PFSK-1 (cell line): ENCODE measurements at regions not wholly inside any gene's neighbourhood (a gene's known extent, or its start where the extent isn't known, plus 50 kb on each side); places are given as distances from the start of the nearest gene placed in this dataset.

Source experiments
- FOXP2 ChIP-seq: optimal IDR thresholded peaks from 2 replicates; pipeline ENCODE3; 2011; ENCODE audit warnings: borderline replicate concordance, control low read depth, inconsistent platforms; ENCODE audit not compliant: insufficient read depth; ENCODE audit errors: extremely low read length, extremely low read depth
- POLR2AphosphoS5 ChIP-seq: IDR thresholded peaks from 2 replicates; pipeline ENCODE4 v1.6.1; 2012; ENCODE audit warnings: low read depth, mild to moderate bottlenecking, control low read depth, low read length, moderate library complexity
- SIN3A ChIP-seq: IDR thresholded peaks from 2 replicates; pipeline ENCODE4 v1.6.1; 2012; ENCODE audit warnings: mild to moderate bottlenecking, low read length, moderate library complexity, borderline replicate concordance; ENCODE audit not compliant: insufficient read depth
- TAF1 ChIP-seq: IDR thresholded peaks from 2 replicates; pipeline ENCODE4 v1.6.1; 2012; ENCODE audit warnings: low read length, control low read depth, borderline replicate concordance; ENCODE audit not compliant: insufficient read depth
- TF ChIP-seq, protein P1 (sequence below), 2 experiments: IDR thresholded peaks; 2 replicates each; pipeline versions ENCODE4 v1.6.1 to v1.8.0; 2011 to 2012; ENCODE audit warnings: low read depth in 2 of 2, low read length in 2 of 2, control low read depth in 1 of 2, inconsistent platforms in 1 of 2, mild to moderate bottlenecking in 1 of 2, moderate library complexity in 1 of 2; ENCODE audit not compliant: insufficient read depth in 1 of 2

DNA sequence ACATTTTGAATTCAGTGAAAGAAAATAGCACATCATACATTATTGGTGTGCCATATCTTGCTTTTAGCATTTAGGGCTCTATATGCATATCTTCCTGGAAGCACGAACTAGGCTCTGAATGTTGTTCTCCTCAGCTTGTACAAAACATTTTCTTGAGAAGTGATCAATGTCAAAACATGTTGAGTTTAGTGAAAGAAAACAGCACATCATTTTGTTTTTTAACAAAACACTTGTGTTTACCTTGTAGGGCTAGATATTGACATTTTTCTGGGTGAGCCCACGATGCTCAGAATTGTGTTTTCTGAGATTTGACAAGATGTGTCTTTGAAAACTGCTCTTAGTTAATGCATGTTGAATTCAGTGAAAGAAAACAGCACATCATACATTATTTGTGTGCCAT, 81.0 kb downstream of the ASCL4 start:
- TF ChIP-seq TAF1 (no peak), SIN3A (no peak), FOXP2 (no peak), POLR2AphosphoS5 (no peak)
- TF ChIP-seq, protein P1, sequence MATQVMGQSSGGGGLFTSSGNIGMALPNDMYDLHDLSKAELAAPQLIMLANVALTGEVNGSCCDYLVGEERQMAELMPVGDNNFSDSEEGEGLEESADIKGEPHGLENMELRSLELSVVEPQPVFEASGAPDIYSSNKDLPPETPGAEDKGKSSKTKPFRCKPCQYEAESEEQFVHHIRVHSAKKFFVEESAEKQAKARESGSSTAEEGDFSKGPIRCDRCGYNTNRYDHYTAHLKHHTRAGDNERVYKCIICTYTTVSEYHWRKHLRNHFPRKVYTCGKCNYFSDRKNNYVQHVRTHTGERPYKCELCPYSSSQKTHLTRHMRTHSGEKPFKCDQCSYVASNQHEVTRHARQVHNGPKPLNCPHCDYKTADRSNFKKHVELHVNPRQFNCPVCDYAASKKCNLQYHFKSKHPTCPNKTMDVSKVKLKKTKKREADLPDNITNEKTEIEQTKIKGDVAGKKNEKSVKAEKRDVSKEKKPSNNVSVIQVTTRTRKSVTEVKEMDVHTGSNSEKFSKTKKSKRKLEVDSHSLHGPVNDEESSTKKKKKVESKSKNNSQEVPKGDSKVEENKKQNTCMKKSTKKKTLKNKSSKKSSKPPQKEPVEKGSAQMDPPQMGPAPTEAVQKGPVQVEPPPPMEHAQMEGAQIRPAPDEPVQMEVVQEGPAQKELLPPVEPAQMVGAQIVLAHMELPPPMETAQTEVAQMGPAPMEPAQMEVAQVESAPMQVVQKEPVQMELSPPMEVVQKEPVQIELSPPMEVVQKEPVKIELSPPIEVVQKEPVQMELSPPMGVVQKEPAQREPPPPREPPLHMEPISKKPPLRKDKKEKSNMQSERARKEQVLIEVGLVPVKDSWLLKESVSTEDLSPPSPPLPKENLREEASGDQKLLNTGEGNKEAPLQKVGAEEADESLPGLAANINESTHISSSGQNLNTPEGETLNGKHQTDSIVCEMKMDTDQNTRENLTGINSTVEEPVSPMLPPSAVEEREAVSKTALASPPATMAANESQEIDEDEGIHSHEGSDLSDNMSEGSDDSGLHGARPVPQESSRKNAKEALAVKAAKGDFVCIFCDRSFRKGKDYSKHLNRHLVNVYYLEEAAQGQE (IDR thresholded peaks at IDR 0.05; ENCODE audit: insufficient read depth in 1 of 2, low read depth in 2 of 2, low read length in 2 of 2) = no peak

DNA sequence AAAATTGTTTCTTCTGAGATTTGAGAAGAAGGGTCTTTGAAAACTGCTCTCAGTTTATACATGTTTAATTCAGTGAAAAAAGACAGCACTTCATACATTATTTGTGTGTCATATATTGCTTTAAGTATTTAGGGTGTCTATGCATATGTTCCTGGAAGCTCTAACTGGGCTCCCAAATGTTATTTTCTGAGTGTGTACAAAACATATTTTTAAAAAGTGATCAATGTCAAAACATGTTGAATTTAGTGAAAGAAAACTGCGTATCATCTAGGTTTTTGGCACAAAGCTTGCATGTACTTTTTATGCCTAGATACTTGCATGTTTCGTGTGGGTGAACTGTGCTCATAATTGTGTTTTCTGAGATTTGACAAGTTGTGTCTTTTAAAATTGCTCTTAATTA, 81.6 kb downstream of the ASCL4 start:
- TF ChIP-seq SIN3A (no peak), FOXP2 (no peak), POLR2AphosphoS5 (no peak), TAF1 (no peak)
- TF ChIP-seq, protein P1 (IDR thresholded peaks at IDR 0.05; ENCODE audit: insufficient read depth in 1 of 2, low read depth in 2 of 2, low read length in 2 of 2) = no peak

DNA sequence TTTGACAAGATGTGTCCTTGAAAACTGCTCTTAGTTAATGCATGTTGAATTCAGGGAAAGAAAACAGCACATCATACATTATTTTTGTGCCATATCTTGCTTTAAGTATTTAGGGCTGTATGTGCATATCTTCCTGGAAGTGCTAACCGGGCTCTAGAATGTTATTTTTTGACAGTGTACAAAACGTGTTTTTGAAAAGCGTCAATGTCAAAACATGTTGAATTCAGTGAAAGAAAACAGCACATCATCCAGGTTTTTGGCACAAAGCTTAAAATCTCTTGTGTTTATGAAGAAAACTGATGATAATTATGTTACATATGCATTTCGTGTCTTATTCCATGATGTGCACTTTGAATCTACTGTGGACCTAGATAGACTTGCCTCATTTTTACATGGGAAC, 82.7 kb downstream of the ASCL4 start:
- no peak for TF ChIP-seq POLR2AphosphoS5
- no peak for TF ChIP-seq SIN3A
- no peak for TF ChIP-seq TAF1
- TF ChIP-seq FOXP2 = no peak
- TF ChIP-seq, protein P1 (IDR thresholded peaks at IDR 0.05; ENCODE audit: insufficient read depth in 1 of 2, low read depth in 2 of 2, low read length in 2 of 2) = no peak

DNA sequence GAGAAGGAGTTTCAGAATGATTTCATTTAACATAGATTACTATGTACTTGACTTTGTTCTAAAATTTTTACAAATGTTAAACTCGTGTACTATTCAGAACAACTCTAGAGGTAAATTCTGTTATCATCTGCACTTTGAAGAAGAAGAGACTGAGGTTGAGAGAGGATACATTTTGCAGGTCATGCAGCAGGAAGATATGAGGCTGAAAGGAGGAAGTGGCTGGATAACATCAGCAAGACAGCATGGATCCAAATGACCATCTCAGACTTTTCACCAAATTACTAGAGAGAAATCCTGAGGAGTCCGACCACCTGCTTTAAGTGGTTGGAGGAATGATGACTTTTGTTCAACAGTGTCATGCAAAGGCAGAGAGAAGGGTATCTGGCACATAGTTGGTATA, 84.9 kb downstream of the ASCL4 start:
- TF ChIP-seq, protein P1 (IDR thresholded peaks at IDR 0.05; ENCODE audit: insufficient read depth in 1 of 2, low read depth in 2 of 2, low read length in 2 of 2) = no peak
- no peak for TF ChIP-seq FOXP2
- TF ChIP-seq SIN3A = no peak
- no peak for TF ChIP-seq POLR2AphosphoS5
- no peak for TF ChIP-seq TAF1

DNA sequence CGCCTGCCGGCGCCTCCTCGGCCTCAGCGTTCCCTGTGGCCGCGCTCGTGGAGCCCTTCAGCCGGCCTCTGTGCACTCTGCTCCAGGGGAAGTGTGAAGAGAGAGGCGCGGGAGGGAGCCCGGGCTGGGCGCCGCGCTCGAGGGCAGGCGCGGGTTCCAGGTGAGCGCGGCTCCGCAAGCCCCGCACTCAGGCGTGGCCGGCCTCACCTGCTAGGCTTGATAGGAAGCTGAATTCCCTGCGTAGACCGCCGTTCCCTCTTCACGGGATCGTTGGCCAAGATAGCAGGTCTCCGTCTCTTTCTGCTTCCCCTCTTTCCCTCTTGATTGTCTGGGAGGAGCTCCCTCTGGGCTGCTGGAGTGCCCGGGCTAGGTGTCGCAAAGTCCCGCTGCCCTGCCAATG, 89.7 kb downstream of the ASCL4 start:
- TF ChIP-seq, protein P1 (IDR thresholded peaks at IDR 0.05; ENCODE audit: insufficient read depth in 1 of 2, low read depth in 2 of 2, low read length in 2 of 2) = no peak
- TF ChIP-seq SIN3A = no peak
- TF ChIP-seq TAF1 = no peak
- no peak for TF ChIP-seq POLR2AphosphoS5
- TF ChIP-seq FOXP2 = no peak
